HG03460 (cell line): ENCODE measurements at regions not wholly inside any gene's neighbourhood (a gene's known extent, or its start where the extent isn't known, plus 50 kb on each side); places are given as distances from the start of the nearest gene placed in this dataset.
A peak's percentile ranks its signal among the peaks of the same experiment; 100 is the strongest.
"Not testable (repeated sequence)": the region's sequence is repeated elsewhere in the genome, so short reads cannot be mapped to it uniquely, and the experiment has no call there.

Source experiments
- ATAC-seq: cut with Tn5 transposase; IDR thresholded peaks from one replicate; pipeline ENCODE4 v1.9.1; 2021; ENCODE audit not compliant: unreplicated experiment

DNA sequence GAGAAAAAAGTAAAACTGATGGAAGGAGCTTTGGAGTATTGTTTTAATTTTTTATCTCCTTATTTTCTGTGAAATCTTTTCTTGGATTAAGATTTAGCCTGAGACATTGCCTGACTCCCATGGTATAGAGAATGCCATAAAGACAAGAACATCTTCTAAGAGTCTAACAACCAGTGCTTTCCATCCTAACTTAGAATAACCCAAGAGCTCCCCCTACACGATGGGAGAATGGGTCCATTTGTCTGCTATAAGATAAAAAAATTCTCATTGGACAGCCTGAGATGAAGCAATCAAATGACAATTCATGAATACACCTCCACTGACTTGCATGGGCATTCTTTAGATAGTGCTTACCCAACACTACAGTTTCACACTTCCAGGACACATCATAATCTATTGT, 478.1 kb downstream of the TTLL7 start:
- no peak for ATAC-seq

DNA sequence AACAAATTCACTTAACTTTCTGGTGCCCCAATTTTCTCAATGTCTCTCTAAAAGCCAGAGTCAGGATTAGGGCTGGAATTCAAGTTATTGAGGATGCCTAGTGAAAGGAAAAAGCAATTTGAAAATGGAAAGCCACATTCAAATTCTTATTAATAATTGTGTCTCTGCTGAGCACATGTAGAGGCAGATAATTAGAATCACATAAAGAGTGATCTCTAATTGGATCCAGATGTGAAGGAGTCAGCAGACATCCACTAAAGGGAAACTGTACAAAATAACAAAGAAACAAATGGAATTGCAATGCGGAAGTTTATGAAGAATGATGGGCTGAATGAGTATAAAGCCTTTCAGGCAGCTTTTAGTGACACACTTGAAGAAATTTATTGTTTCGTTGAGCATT, 482.6 kb downstream of the TTLL7 start:
- ATAC-seq, result no peak

DNA sequence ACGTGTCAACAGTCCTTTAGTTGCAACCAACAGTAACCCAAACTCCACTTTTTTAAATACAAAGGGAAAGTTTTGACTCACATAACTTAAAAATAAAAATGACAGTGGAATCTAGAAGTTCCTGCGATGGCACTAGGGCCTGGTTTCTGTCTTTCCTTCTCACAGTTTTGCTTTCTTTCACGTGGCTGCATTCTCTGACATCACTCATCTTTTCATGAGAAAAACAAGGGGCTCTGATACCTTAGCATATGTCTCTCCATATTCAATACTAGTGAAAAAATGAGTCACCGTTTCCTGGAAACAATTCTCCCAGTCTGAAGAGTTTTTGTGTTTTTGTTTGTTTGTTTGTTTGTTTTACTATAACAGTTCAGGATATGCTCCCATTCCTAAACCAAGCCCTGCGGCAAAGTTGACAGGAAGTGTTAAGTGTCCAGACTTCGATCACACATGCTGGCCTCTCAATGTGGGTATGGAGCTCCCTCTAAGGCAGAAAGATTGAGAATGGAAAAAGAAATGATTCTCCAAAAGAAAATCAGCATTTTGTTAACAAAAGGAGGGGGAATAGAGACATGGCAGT, 483.3 kb downstream of the TTLL7 start:
- ATAC-seq, result no peak

DNA sequence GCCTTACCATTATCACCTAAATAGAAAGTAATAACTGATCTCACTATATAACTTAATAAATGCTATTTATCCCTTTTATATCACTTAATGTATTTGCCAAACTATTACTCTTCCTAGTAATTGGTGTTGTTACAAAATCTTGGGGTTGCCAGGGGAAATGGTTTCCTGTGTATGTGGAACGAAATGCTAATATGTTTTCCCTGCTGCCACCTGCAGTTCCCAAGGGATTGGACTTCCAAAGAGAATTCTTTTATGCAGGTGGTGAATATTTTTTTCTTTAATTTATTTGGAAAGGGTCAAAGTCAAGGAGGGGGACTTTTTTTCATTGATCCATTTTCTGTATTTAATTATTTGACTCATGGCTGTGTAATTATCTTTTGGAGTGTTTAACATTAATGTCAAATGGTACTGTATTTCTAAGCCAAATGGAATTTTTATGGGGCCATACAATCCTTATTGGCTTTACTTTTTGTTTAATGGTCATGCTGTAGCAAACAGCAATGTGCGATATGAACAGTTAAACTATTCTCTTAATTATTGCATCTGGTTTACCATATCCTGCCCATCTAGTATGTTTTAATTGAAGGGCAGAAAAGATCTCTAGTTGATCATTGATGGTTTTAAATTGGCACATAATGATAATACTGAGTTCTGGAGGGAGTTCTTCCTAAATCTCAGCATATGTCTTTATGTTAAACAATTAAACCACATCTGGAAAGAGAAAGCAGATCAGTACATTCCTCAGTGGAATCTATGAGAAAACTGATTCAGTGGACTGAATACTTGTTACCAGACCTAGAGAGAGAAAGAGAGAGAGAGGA, 486.3 kb downstream of the TTLL7 start:
- ATAC-seq, result no peak

DNA sequence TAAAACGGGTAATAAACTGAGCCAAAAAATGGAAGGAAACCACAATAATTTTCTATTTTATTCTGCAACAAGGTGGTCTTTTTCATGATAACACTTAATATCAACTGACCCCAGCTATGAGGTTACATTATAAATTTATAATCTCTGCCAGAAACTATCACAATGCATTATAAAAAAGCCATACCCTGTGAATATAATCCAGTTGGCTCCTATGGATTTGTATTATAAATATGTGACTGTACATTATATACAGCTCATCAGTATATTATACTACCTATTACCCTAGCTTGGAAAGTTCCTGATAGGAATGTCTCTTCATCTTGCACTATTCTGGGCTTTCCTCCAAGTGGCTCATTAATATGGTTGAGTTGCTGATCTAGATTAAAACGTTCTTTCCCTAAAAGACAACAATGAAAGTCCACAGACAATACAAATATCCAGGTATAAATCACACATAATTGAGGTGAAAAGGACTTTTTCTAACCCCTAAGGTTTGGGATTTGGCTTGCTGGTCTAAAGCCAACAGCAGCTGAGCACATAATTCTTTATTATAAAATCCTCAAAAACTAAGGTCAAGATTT, 487.7 kb downstream of the TTLL7 start:
- ATAC-seq, result no peak

DNA sequence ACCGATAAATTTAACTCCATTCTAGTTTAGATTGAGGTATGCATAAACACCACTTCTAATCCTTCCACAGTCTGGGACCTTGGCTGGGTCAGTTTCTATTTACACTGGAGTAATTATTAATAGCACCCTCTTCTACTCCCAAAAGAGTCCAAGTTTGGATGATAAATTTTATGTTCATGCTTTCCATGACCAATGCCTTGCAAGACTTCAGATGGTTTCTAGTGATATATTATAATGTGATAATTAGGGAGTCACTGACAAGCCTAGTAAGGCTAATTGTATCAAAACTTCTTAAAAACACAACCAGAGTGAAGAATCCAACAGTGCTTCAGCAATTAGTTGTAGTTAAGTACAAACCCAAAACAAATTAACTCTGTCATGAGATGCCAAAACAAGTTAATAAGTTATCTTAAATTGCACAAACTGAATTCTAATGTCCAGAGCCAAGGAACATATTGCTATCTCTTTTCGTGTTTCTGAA, 489.6 kb downstream of the TTLL7 start:
- no peak for ATAC-seq

DNA sequence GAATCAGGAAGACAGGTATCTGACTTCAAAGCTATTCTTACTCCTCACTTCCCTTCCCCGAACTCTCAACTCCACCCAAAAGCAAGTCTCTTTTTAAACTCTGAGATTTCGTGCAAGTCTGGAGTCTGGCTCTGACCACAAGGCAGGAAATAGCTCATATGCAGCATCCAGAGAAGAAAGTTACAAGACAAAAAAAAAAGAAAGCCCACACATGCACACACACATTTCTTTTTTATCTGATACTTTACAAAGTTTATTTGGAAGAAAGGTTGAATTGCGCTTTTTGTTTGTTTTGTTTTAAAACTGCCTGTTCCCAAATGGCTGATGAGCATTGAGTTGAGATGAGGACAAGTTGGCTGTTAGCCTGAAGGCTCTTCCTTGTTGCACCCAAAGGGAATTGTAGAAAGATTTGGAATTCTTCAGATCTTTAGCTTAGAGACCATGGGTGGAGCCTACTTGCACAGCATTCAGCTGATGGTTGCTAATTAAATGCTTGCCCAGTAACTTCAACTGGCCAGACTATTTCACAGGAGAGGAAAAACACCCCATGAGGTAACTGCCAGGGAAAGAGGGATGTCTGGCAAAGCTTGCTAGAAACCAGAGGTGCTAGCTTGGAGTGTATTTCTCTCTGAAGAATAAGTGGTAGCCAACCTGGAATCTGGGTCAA, 490.3 kb downstream of the TTLL7 start:
- ATAC-seq, result peak; percentile 93

DNA sequence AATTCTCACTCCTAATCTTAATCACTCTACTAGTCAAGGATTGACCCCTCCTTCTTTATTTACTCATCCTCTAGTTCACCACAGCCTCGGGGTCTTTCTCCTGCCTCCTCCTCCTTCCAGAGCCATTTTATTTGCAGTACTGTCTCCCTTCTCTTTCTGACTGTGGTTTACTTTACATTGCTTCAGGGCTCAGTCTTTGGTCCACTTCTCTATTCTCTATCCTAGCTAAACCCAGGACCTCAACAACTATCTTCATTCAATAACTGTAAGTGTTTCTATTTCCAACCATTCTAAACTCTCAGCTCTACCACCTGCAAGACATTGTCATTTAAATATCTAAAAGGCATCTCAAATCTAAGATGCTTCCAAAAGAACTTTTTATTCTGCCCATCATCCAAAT, 493.8 kb downstream of the TTLL7 start:
- no peak for ATAC-seq

DNA sequence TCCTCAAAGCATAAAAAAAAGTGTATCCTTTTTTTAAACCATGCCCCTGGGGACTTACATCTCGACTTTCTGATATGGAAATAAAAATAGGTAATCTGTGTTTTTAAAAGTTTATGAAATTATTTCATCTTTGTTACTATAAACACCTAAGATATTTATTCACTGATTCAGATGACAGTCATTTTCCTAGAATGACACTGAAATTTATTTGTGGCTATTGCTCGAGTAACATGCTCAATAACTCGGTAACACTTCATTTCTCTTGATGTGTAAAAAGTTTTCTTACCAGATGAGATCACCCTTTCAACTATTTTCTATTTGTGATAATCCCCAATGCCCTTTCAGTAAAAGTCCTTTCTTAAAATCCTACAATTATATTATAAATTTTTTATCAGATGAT, 495.8 kb downstream of the TTLL7 start:
- ATAC-seq, result no peak

DNA sequence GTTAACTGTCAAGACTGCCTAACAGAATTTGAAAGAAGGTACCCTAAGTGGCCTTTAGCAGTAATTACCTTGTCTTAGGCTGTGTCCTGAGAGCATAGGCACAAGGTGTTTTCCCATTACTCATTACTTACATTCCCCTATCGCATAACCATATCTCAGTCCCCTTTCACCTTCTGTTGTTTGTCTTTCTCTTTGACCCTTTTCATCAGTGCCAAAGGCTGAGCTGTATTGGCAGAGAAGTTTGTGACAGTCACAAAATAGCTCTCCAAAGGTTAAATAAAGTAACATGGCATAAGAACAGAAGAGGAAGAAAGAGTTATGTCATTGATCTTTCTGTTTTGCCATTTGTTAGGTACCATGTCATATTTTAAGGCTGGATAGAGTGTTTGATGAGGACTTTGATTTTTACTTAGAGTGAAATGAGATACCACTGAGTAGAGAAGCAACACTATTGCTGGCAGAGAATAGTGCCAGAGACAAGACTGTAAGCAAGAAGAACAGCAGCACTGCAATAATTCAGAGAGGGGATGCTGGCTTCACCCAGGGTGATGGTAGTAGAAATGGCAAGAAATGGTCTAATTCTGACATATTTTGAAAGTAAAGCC, 497.8 kb downstream of the TTLL7 start:
- ATAC-seq, result peak; percentile 89

DNA sequence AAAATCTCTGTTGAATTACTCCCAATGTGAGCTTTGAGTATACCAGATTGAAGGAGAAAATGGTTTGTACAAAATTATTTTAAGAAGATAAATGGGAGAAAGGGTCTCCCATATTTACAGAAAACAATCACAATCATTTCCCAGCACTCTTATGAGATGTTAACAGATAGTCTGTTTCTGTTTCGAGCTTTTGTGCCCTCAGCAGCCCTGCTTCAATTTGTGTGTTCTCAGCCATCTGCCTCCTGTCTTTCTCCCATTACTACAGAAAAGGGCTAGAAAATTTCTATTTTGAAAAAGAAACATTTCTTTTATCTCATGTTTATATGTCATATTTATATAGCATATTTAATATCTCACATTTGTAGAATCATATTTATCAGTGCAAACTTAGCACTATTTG, 498.4 kb downstream of the TTLL7 start:
- ATAC-seq, result no peak

DNA sequence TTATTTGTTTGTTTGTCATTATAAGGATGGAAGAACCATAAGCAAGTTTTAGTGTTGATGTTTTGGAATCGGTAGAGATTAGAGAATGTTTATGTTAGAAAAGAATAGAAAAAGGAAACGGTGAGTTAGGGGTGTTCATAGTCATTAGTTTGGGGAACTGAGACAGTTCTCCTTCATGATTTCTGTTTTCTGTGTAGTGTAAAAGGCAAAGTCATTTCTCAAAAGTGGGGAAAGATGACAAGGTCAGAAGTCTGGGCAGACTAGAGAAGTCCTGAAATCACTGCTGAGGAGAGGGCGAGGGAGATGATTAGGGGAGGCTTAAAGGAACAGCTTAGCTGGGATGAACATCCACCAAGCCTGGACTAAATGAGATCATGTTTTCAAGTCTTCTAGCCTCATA, 498.9 kb downstream of the TTLL7 start:
- ATAC-seq, result peak; percentile 50

DNA sequence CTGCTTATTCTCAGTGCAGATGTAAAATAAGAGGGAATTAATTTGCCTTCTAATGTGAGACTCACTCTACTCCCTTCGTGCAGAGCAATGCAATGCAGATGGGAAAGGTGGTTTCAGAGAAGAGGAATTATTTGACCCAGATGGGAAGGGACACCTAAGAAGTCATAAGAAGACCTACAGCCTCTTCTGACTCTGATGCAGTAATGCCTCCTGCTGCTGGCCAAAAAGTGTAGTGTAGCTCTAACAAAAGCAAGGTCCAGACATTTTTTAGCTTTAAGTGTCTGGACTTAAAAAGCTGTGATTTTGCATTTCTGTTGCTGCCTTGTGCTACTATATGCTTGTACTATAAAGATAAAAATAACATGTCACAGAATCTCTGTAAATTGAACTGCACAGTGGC, 501.4 kb downstream of the TTLL7 start:
- ATAC-seq, result no peak

DNA sequence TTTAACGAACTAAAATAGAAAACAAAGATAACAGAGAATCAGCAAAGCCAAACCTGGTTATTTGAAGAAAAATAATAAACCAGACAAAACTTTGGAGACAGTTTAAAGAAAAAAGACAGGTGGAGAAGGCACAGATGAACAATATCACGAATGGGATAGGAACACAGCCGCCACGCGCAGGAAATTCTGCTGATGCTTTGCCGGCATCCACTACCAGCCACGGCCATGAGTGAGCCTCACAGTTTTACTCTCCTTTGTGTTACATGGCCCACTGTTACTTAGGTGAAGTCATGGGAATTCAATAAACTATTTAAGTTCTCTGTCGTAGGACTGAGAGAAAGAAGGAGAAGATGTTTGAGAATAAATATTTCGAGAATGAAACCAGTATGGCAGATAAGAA, 503.4 kb downstream of the TTLL7 start:
- no peak for ATAC-seq

DNA sequence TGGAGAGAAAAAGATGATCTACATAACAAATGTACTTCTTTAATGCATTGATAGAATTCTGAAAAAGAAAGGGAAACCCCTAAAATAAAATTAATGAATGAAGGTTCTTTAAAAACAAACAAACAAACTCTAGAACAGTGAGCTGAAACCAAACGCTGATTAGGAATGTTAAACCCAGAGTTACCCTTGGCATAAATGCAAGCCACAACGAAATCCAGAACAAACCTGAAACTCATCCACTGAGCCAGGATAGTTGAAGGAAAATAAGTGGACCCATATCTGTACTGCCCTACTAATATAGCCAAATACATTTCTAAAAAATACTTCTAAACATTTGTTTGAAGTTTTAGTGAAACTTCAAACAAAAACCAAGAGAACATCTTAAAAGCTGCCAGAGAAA, 505.3 kb downstream of the TTLL7 start:
- ATAC-seq, result no peak

DNA sequence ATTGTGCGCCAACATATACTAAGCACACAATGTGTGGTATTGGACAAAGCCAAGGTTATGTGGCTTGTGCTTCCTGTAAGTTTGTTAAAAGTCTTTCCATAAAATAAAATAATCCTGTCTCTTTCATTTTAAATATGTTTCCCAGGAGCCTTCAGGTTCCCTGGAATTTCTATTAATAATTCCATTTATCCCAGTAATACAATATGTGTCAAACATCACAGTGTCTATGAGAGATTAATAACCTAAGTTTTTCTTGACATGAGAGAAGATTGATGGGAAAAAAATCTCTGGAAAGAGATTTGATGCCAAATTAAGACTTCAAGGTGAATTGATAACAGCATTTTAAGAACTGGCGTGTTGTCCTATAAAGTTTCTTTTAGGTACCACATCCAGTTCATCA, 507.0 kb downstream of the TTLL7 start:
- ATAC-seq, result no peak

DNA sequence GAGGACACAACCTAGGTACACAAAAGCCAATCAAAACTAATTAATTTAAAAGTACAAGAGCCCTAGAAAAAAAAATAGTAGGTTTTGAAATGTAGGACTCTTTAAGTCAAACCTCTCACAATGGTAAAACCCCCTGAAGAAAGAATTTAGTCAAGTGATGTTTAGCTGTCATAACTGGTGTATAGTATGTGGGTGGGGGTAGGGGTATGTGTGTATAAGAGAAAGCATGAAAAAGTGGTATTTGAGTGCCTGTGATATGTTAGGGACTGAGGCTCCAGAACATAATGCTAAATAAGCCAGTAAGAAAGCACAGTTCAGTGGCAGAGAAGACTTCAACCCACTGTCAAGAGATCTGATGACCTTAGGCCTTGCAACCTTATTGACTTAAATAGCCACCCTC, 507.9 kb downstream of the TTLL7 start:
- no peak for ATAC-seq

DNA sequence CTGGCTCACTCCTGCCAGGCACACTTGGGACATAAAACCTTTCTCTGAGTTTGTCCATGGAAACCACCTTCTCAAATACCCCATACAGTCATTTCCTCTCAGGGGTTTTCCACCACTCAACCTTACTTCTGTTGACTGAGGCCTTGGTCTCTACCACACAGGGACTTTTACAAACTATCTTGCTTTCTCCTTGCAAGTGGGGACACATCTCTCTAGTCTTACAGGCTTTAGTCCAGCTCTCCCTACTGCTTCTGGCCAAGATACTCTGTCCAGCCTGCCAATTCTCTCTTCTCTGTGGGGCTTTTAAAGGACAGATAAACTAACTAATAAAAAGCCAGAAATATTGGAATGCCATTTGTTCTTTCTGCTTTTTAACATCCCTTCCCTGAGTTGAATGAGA, 510.8 kb downstream of the TTLL7 start:
- peak; percentile 85 for ATAC-seq

DNA sequence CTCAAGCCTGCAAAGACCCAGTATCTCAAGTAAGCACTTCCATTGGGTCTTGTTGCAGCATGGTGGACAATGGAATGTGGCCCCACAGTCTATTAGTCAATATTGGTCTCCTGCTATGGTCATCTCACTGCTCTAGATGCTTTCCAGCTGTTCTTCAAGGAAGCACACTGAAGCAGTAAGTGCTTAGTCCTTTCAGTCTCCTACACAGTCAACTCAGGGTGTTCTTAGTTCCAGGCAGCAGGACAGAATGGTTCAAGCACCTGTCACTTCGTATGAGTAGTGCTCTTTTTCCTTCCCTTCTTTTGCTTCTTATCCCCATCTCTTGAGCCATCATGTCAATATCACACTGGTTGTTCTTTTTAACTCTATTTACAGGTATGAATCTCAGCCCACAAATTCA, 511.5 kb downstream of the TTLL7 start:
- peak; percentile 31 for ATAC-seq

DNA sequence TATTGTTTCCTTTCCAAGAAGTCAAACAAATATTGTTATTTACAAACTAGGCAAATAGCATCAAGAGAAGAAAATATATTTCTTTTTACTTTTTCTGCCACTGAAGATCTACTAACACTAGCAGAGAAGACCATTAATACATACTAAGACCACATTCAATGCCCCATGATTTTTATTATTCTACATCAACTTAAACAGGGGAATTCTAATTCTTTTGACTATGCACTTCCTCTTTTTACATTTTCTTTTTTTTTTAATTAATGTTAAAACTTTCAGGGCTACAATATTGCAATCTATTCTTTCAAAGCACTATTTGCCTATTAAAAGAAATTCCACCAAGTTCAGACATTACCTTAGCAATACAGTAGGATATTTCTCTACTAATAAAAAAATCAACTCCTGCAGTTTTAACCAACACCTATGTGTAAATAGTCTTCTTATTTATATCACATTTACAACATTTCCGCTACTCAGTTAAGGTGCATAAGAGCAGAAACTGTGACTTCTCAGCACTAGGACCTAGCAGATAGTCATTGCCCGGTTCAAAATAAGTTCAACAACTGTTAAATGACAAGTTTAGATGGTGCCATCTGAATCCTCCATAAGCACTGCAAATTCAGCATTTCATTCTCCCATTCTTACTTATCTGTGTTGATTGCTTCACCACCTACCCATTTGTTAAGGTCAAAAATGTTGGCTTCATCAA, 513.5 kb downstream of the TTLL7 start:
- ATAC-seq, result not testable (repeated sequence)

DNA sequence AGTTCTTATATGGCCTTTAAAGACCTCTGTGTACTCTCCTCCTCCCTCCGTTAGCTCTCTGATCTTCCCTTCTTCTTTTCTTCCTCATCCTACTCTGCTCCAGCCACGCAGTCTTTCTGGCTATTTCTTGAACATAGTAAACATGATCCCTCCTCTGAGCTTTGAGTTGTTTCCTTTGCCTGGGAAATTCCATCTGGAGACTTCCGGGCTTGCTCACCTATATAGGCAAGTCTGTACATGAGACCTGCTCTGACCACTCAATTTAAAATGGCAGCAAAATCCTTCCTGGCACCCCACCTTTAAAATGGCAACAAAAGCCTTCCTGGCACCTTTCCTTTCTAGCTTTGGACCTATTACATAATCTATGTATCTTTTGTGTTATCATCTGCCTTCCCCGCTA, 517.6 kb downstream of the TTLL7 start:
- not testable (repeated sequence) for ATAC-seq
